Omental fat pad (tissue), 3 donors: ENCODE measurements at regions not wholly inside any gene's neighbourhood (a gene's known extent, or its start where the extent isn't known, plus 50 kb on each side); places are given as distances from the start of the nearest gene placed in this dataset.

Experiments
- ATAC-seq: fragments of 150-250 bp; one replicate; pipeline ENCODE4 v1.9.1; 2016; ENCODE audit warnings: mild to moderate bottlenecking, moderate library complexity; ENCODE audit not compliant: low FRiP score
- DNase-seq: peaks from one replicate; pipeline ENCODE4 v3.0.0-alpha.2; 2019; ENCODE audit warnings: low spot score
- CTCF ChIP-seq, 3 donors: fragments of 450-650 bp; IDR thresholded peaks; one replicate each; pipeline ENCODE4 v1.5.1; 2016 to 2017; ENCODE audit warnings: antibody characterized with exemption in 3 of 3, mild to moderate bottlenecking in 3 of 3, moderate library complexity in 2 of 3

GRCh38 chr12:75816897-75817296, 214.7 kb downstream of the PHLDA1 start:
- DNase-seq (no peak), ATAC-seq (no peak)
- no peak for TF ChIP-seq CTCF (IDR thresholded peaks at IDR 0.05)

DNA sequence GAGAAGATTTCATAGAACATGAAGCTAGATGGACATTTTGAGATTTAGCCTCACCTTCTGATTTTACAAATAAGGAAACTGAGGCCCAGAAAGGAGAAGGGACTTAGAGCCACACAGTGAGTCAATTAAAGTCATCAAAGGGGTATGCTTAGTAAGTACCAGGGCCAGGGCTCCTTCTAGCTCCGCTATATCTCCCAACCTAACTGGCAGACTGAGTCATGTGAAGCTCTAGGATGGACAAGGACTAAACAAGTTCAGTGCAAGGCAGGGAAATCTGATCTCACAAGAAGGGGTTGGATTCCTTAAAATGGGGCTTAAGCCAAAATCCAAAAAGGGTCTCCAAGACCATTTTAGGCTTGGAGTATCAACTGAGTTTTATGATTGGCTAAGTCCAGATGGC, 215.8 kb downstream of the PHLDA1 start:
- TF ChIP-seq CTCF (IDR thresholded peaks at IDR 0.05): no peak
- ATAC-seq: no peak
- no peak for DNase-seq

GRCh38 chr12:75814851-75815754, 216.5 kb downstream of the PHLDA1 start:
- DNase-seq: no peak
- ATAC-seq: peak; percentile 87
- no peak for TF ChIP-seq CTCF (IDR thresholded peaks at IDR 0.05)

GRCh38 chr12:75813072-75813471, 218.5 kb downstream of the PHLDA1 start:
- no peak for TF ChIP-seq CTCF (IDR thresholded peaks at IDR 0.05)
- DNase-seq (no peak), ATAC-seq (no peak)

DNA sequence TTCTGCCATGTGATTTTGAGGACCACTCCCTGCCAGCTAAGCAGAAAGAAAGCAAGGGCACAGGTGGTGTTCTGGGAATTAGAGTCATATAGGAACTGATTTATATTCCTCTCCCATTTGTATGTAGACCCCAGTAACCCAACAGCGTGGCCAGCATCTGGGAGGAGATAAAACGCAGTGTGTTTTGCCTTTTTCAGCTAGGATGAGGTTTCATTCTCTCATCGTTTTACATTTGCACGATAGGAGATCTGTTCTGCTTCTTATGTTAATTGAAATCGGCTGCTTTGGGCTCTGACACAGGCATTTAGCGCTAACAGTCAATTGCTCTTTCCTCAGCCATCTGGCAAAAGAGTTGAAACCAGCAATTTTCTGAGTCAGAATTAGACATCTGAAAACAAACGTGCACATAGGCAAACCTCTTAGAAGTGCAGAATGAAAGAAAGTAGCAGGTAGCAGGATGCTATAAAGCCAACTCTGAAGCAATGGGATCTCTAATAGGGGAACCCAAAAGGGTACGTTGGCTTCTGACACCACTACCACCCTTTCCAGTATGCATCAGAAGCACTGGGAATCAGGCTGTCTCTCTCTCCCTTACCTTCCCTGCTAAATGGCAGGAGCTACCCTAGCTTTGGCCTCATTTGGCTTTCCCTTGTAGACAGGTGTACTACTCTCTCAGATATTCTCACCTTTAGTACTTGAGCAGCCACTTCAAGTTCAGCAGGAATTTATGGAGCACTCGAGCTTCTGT, 219.1 kb downstream of the PHLDA1 start:
- DNase-seq (no peak), ATAC-seq (no peak)
- TF ChIP-seq CTCF (IDR thresholded peaks at IDR 0.05): no peak

GRCh38 chr12:75809746-75810145, 221.8 kb downstream of the PHLDA1 start:
- no peak for TF ChIP-seq CTCF (IDR thresholded peaks at IDR 0.05)
- no peak for ATAC-seq
- no peak for DNase-seq
